ENCODE measurements at regions not wholly inside any gene's neighbourhood (a gene's known extent, or its start where the extent isn't known, plus 50 kb on each side); places are given as distances from the start of the nearest gene placed in this dataset.

DNA sequence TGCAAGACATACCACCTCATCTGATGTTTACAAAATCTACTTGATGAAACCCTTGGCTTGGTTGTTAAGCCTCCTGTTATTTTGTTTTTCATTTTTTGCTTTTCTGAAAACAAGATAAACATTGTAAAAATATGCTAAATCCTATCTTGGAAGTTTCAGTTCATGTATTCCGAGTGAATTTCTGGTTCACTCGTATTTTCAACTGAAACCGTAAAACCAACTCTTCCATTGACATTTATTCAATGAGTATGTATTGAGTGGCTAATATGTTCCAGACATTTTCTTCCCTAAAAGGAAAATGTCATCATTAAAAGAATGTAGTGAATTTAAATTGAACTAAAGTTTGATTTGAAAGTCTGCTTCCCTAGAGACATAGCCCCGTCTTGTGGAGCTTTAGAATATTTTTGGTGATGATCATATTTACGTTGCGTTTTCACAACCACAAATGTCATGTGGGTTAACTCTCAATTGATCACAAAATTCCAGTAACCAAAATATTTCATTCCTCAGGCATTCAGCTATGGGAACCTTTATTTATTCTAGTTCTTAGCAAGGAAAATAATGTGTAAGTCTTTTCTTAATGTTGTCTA is 204.2 kb downstream of the MBD2 start:
- no peak for DNase-seq

DNA sequence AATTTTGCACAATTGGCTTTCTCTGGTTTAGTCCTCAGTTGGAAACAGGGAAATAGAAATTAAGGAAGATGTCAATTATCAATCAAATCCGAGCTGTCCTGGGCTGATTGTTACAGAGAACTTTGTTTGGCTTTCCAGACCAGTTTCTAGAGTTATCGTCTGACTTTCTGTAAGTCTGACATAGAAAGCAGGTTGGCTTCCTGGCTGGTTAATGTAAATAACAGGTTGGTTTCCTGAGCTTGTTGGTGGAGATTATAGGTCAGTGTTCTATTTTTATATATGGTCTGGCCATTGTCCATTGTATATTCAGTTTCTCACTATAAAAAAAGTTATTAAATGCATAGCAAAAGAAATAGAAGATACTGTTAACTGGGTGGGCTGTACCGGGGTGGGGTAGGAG is 204.8 kb downstream of the MBD2 start:
- DNase-seq = no peak

DNA sequence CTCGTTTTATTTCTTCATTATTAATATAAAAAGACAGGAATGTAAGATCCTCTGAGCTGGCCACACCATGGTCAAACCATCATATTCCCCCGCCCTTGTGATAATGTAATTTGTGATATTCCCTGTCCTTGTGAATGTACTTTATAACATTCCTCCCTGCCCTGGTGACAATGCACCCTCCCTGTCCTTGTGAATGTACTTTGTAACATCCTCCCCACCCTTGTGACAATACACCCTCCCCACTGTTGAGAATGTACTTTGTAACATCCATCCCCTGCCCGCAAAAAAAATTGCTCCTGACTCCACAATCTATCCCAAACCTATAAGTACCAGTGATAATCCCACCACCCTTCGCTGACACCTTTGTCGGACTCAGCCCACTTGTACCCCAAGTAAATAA is 211.0 kb downstream of the MBD2 start:
- no peak for DNase-seq

DNA sequence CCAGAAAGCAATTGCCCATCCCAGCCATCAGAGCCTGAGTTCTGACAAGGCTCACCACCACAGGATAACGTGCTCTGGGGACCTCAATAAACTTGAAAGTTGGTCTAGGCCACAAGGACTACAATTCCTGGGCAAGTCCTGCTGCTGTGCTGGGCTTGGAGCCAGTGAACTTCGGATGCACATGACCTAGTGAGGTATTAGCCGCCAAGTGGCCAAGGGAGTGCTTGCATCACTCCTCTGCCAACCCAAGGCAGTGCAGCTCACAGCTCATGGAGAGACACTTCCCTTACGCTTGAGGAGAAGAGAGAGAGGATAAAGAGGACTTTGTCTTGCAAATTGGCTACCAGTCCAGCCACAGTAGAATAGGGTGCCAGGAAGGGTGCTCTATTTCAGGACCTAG is 219.6 kb downstream of the MBD2 start:
- no peak for DNase-seq

DNA sequence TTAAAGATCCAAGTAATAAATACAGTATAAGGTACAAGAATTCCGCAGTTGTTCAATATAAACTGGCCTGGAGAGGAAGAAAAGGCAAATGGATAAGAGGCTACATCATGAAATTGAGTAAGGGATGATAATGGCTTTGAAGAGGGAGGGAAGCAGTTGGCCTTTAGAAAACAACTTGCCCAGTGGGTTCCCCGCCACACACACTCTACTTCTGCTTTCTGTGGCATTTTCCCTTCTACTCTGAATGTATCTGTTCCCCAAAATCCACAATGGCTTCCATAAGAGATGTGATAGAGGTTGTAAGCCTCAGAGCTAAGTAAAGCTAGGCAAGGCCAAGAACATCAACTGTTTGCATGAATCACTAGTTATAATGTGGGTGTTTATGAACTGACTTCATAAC is 221.3 kb downstream of the MBD2 start:
- no peak for DNase-seq

DNA sequence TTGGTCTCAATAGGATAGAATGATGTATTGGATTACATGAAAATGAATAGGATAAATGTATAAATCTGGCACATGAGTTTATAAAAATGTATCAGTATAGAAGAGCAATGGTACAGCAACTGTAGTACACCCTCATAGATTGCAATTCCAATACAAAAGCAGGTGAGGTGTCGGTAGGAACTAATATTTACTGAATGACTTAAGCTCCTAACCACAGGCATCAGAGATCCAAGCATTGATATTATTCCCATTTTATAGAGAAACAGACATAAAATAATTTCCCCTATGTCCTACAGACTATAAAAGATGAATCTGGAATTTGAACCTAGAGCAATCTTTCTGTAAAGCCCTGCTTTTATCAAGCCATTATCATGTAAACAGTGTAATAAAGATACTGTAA is 227.4 kb downstream of the MBD2 start:
- no peak for DNase-seq

DNA sequence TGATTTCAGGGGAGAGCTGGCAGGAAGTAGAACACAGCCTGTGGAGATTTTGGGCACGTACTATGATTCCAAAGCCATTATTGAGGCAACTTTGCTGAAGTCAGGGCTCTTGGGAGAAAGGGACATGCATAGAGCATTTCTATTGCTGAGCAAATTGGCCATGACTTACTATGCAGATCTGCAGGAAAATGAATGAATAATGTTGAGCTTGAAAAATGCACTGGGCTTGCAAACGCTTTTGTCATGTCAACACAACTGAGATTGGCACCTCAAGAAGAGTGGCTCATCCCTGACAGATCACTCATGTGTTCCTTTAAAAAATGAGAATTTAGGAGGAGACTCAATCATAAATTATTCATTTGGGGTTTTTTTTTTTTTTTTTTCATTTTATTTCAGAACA is 230.5 kb downstream of the MBD2 start:
- no peak for DNase-seq

DNA sequence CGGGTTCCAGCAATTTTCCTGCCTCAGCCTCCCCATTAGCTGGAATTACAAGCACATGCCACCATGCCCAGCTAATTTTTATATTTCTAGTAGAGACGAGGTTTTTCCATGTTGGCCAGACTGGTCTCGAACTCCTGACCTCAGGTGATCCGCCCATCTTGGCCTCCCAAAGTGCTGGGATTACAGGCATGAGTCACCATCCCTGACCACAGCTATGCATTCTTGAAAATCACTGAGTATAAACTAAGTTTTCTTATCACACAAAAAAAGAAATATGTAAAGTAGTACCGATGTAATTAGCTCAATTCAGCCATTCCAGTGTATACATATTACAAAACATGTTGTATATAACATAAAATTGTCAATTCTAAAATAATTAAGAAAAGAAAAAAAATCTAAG is 232.7 kb downstream of the MBD2 start:
- DNase-seq = no peak

DNA sequence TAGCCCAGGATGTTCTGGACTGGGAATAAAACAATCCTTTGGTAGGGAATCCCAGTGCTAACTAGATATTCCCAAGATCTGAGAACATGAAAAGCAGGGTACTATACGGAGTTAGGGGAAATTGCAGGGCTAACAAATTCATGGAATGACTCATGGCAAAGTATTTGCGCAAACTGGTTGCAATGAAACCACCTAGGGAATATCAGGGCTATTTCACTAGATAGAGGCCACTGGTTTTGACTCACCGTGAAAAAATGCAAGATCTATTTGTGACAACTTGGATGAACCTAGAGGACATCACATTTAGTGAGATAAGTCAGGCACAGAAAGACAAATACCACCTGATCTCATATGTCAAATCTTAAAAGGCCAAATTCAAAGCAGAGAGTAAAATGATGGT is 233.3 kb downstream of the MBD2 start:
- DNase-seq = no peak

DNA sequence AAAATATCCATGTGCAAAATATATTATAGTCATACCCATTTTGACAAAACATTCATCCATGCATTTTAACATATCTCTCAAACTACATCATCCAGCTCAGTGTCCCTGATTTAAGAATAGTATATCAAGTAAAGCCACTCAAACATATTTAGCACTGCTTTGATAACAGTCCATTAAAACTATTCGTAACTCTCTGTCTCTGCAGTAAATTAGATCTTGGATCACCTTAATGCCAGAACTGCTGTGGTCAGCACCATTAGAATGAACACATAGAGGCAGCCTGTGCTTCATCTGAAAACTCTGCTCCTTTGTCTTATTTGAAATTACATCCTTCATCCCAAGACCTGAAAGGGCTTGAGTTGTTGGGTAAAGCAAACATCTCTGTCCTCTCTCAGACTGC is 234.0 kb downstream of the MBD2 start:
- DNase-seq = no peak

DNA sequence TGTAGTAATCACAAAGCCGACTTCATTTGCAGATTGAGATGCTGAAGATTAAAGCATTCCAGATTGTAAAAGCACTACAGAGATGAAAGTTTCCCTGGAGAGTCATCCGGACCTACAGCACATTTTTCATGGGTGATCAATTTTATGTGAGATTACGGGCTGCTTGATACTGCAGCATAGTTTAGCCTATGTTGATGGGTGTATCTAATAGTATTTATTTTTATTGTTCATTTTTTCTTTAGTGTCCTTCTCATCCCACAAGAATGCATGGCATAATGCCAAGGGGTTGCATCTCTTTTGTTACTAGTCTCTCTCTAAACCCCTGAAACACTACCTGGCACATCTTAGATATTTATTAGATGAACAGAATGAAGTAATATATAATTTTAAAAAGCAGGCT is 240.4 kb downstream of the MBD2 start:
- DNase-seq = no peak

DNA sequence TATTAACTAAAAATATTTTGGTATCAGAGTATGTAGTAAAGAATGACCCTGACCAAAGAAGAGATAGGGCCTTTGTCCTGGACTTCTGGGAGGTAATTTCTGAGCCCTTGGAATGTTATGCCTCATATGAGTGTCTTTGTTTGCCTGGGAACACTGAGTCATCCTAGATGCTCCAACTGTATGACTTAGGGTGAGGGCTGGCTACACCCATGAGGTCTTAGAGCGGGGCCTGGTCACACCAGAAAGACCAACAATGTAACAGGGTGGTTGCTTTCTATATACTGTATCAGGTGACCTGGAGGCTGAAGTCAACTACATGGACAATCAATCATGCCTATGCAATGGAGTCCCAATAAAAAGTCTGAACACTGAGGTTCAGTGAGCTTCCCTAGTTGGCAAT is 253.1 kb downstream of the MBD2 start:
- no peak for DNase-seq

DNA sequence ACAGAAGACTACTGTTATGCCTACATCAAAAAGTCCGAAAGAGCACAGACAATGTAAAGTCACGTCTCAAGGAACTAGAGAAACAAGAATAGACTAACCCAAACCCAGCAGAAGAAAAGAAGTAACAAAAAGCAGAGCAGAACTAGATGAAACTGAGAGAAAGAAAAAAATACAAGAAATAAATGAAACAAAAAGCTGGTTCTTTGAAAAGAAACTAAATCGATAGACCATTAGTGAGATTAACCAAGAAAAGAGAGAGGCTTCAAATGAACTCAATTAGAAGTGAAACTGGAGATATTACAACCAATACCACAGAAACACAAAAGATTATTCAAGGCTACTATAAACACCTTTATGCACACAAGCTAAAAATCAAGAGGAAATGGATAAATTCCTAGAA is 271.8 kb downstream of the MBD2 start:
- no peak for DNase-seq

DNA sequence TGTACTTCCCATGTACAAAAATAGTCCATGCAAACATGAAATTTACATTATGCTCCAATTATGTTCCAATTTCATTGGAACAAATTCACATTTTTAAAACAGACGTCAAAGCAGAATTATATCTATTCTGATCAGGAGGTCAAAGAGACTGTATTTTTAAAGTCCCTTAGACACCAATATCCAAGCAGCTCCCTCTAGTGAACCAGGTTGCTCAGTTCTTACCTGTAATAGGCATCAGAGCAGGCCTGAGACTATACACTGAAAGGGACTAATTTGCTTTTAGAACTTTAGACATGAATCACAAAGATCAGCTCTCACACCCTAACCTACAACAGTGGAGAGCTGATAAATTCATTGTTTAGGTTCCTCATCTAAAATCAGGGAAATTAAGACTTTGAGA is 273.9 kb downstream of the MBD2 start:
- DNase-seq = no peak

DNA sequence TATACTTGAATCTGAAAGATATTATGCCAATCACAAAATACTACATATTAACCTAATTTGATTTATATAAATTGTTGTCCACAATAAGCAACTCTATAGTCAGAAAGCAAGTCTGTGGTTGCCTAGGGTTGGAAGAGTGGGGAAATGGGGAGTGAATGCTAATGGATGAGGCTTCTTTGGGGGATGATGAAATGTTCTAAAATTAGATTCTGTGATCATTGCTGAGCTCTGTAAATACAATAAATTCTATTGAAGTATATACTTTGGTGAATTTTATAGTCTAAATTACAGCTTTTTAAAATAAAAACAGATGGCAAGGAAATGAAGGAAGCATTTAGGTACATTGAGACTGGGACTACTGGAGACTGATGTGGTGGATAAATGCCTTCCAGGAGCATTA is 275.5 kb downstream of the MBD2 start:
- no peak for DNase-seq

DNA sequence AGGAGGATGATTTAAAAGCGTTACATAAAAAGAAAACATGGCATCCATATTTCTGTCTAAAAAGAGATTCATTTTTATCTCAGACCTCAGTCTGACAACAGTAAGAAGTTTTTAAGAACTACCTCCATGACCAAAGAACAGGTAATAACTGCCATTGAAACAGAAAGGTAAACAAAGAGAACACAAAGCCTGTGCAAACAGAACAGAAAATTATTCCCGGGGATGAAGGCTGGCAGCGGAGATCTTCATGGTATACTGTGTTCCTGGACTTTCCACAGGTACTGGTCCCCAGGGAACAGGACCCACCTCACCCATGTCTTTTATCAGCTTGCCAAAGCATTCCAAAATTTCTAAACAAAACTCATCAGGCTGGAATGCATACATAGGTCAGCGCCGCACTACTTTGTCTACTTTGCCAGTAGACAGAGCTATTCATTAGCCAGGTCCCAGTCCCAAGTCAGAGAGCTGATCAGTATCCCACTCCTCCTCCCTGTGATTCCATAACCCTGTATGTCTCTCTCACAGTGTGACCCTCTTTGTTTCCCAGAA is 277.3 kb downstream of the MBD2 start:
- DNase-seq = no peak

DNA sequence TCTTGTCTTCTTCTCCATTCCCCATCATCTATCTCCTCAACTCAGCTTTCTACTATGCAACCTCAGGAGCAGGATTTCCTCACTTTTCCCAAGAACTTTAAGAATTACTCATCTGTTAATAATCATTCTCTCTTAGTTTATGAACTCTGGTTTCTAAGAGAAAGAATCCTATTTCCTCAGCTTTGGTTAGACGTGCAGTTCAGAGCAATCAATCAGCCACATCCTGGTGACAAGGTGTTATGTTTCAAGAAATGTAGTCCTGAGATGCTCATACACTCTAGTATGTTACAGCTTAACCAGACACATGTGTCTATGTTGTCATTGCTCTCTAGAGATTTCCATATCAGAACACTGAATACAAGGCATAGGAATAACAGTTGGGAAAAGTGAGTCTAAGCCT is 277.9 kb downstream of the MBD2 start:
- no peak for DNase-seq

DNA sequence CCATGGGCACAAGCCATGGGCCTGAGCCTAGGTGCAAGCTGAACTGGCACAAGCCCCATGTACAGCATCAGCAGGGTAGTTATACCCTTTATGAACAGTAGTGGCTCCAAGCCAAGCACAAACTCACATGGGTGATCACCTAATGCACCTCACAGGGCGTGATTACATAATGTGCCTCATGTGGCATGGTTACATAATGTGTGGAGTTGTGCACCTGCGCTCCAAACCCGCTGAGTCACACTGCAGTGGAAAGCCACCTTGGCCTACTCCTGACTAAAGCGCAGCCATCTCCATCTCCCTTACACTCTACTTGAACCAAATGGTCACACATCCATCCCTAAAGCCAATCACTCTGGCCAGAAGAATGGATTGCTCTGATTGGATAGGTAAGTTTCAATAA is 279.7 kb downstream of the MBD2 start:
- no peak for DNase-seq

DNA sequence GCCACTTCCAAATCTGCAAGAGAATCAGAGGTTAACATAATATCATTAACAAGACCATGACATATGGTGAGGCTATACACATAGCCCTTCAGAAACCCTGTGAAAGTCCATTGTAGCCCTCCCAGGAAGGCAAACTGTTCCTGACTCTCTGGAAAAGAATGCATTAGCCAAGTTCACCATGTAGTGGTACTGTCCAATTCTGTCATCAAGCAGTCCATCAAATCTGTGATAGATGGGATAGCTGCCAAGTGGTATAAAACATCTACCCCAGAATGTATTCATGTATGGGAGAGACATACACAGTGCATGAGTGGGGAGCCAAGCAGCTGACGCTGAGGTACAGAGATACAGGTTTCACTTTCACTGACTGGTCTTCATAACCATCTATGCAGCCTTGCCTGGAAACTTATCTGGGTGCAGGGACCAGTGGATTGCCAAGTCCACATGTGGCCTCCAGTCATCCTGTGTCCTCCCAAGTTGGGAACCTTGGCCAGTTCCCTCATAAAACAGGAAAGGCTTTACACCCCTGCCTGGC is 281.1 kb downstream of the MBD2 start:
- DNase-seq = no peak

DNA sequence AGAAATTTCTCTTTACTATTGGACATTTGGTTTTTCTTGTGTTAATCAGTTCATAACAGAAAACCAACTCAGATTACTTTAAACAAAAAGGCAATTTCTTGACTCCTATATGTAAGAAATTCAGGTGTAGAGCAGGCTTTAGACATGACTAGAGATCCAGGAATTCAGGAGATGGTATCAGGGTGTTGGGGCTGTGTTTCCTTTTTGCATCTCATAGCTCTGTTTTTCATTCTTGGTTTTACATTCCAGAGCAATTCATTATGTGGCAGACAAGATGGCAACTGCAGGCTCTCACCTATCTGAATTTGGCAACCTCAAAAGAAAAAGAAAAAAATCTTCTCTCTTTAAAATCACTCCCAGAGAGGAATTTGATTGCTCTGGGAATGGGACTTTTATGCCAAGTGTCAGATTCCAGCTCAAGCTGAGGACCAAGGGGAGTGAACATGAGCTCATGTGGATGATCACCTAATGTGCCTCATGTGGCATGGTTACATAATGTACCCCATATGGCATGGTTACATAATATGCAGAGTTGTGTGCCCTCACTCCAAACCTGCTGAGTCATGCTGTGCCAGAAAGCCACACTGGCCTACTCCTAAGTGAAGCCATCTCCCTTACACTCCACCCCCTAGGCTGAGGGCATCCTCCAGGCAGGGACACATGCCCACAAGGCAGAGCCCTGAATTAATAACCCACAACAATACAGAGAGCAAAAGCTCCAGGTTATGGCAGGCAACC is 282.7 kb downstream of the MBD2 start:
- no peak for DNase-seq

DNA sequence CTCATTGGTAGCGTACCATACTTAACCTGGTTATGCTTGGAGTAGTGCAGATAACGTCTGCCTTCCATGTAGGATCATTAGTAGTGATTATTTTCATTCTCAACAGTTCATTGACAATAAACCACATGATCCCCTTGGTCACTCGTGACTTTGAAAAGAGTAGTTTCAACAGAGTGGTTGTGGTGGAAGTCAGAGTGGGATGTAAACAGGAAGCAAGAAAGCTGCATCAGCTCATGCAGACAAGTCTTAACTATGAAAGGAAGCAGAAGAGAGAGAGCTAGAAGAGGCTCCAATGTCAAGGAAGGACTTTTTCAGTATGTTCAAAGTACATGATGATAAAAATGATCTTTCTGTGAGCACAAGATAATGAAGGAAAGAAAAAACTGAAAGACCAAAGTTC is 287.4 kb downstream of the MBD2 start:
- DNase-seq = no peak

DNA sequence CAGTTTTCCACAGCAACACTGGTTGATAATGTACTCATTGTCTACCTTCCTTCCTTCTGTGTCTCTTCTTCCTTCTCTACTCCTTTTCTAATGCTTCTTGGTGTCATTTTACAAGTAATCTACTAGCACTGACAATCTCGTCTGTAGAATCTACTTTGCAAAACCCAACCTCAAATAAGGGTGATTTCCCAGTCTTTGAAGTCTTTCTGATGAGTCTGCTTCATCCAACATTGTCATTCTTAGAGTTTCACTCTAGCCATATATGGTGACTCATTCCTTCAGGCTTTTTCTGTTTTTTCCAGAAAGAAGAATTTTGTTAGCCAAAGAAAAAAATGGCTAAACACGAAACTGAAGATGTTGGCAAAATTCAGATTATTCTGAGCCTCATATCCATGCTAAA is 288.7 kb downstream of the MBD2 start:
- no peak for DNase-seq

DNA sequence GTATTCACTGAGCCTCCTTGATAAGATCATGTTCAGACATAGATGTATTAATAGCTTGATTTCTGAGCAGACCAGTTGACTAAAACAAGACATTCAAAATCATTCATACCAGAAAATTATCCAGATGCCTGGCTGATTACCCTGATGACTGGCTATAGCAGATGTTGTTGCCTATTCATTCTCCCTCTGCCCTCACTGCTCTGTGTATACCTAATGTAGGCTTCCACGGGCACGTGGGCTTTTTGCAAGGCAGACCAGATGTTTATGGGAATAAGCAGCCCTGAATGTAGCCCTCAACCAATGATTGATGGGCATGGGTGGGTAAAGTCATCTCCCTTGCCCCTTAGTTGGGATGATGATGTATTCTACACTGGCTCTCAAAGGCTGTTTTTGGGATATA is 289.1 kb downstream of the MBD2 start:
- DNase-seq = no peak

DNA sequence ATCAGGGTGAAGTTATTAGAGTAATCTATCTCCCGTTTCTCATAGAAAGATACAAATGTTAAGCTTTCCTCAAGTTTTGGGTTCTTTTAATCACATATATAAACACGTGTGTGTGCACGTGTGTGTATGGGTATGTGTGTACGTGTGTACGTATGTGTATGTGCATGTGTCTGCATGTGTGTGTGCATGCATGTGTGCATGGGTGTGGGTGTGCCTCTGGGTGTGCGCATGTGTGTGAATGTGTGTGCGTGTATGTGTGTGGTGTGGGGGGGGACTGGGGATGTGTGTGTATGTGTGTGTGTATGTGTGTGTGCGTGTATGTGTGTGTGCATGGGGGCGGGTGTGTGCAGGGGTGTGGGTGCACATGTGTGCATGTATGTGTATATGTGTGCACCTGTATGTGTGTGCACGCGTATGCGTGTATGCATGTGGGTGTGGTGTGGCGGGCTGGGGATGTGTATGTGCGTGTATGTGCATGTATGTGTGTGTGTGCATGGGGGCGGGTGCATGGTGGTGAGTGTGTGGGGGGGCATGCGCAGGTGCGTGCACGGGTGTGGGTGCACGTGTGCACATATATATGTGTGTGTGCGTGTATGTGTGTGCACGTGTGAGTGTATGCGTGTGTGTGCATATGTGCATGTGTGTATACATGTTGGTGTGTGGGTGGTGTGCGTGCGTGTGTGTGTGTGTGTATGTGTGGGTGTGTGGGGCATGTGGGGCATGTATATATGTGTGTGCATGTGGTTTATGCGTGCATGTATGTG is 304.0 kb downstream of the MBD2 start:
- DNase-seq = no peak
